Stimulated activated CD8-positive, alpha-beta memory T cell treated with anti-CD3 and anti-CD28 coated beads, Interleukin-2, amount 100 ng/mL, for 48 hours (primary cell): ENCODE measurements at regions not wholly inside any gene's neighbourhood (a gene's known extent, or its start where the extent isn't known, plus 50 kb on each side); places are given as distances from the start of the nearest gene placed in this dataset.
"Not testable (repeated sequence)": the region's sequence is repeated elsewhere in the genome, so short reads cannot be mapped to it uniquely, and the experiment has no call there.

Experiments used
- DNase-seq, 2 donors: peaks; one replicate each; pipeline ENCODE4 v3.0.0-alpha.2; 2020; ENCODE audit warnings: low read depth in 2 of 2

DNA sequence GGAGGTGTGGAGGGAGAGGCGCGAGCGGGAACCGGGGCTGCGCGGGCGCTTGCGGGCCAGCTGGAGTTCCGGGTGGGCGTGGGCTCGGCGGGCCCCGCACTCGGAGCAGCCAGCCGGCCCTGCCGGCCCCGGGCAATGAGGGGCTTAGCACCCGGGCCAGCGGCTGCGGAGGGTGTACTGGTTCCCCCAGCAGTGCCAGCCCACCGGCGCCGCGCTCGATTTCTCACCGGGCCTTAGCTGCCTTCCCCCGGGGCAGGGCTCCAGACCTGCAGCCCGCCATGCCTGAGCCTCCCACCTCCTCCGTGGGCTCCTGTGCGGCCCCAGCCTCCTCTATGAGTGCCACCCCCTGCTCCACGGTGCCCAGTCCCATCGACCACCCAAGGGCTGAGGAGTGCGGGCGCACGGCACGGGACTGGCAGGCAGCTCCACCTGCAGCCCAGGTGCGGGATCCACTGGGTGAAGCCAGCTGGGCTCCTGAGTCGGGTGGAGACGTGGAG is 141.4 kb downstream of the SPRY1 start:
- DNase-seq = not testable (repeated sequence)

DNA sequence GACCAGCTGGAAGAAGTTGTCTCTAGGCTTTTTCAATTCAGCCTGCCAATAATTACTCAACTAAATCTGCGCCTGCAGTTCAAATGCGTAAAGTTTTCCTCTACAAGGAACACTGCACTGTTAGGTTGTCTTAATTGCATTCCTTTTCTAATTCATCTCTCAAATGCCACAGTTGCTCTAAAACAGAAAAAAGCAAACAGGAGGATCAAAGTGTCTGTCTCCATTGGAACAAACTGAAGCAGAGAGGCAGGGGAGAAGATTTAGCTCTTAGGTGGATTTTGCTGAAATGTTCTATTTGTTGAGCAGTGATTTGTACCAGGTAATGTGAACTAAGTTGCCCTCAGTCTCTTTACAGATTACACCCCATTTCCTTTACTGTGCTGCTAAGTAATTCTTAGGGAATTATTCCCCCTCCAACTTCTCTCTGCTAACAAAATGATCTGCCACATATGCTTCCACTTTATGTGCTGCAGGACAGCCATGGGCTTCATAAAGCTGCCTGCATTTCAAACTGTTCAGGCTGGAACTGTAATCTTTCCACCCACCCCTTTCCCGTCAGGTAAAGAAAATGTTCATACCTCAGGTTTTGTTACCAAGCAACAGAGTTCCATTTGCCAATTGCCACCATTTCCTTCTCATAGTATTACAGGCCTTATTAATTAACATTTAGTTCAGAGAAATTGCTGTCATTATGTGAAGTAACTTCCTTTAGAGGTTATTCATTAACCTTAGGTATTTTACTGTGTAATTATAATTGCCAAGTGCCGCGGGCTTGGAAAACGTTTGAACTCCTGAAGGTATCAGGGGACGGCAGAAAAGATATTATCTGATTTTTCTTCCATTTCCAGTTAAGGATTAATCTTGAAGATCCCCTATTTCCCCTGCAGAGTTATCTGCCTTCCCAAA is 149.3 kb downstream of the SPRY1 start:
- DNase-seq = no peak

DNA sequence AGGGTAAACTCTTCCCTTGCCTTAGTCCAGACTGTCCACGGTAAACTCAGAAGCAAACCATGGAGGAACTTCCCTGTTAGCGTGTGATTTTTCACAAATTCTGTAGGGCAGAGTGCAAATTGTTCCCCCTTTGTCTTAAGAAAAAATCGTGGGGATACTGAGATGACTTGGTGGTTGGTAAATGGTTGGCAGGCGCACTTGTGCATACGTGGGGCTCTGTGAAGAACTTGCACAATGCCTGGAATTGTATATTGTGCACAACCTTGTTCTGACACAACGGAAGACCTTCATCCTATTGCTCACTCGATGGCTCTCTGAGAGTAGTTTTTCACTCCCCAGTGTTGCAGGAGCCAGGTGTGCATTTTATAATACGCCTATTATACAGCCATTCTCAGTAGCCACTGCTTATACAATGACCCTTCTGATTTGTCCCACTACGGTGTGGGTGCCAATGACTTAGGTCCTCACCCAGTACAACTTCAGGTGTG is 150.0 kb downstream of the SPRY1 start:
- DNase-seq = no peak

DNA sequence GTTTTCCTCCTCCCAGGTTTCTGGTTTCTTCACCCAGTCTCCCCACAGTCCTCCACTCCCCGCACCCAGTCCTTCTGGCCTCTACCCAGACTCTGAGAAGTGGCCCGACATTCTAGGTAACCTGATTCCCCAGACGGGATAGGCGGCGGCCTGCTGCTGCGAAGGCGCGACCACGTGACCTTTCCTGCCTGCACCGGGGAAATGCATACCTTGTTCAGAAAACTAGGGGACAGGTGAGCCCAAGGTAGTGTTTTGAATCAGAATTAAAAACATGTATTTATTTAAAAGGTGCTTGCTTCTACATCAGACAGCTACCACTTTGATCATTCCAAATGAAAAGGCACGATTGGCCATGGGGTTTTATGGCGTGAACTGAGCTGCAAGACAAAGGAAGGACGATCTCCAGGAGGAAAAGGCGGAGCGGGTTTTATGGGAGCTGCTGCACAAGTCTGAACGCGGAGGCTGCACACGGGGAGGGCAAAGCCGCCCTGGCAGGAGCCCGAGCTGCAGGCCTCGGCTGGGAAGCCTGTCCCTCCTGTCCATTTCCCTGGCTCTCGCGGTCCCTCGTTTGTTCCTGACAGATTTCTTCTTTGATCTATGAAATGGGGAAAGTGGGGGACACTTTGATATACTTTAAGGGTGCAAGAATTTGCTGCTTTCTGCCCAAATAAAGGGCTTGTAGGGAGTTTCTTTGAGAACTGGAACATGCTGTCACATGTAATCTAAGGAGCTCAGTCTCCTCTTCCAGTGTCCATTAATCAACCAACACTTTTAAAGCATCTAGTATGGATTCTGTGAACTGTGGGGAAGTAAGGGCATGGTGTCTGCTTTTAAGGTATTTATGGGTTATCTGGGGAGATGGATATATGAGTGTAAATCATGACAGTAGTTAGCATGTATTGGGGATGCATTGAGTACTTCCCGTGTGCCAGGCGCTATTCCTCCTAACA is 150.9 kb downstream of the SPRY1 start:
- no peak for DNase-seq

DNA sequence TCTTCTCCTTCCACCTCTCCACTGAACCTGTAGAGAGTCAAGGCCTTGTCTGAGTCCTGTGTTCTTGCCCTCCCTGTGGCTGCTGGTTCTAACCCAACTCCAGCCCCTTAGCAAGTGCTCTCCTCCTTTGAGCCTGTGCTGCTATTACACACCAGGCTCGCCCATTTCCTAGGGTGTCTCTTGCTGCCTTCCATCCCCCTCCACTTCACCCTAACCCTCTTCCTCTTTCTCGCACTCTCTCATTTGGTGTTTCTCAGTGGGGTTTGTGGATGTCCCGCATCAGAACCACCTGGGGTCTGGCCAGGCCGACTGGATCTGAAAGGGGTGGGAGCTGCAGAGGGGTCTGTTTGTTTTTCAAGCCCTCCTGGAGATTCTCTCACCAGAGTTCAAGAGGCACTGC is 156.7 kb downstream of the SPRY1 start:
- DNase-seq = no peak

DNA sequence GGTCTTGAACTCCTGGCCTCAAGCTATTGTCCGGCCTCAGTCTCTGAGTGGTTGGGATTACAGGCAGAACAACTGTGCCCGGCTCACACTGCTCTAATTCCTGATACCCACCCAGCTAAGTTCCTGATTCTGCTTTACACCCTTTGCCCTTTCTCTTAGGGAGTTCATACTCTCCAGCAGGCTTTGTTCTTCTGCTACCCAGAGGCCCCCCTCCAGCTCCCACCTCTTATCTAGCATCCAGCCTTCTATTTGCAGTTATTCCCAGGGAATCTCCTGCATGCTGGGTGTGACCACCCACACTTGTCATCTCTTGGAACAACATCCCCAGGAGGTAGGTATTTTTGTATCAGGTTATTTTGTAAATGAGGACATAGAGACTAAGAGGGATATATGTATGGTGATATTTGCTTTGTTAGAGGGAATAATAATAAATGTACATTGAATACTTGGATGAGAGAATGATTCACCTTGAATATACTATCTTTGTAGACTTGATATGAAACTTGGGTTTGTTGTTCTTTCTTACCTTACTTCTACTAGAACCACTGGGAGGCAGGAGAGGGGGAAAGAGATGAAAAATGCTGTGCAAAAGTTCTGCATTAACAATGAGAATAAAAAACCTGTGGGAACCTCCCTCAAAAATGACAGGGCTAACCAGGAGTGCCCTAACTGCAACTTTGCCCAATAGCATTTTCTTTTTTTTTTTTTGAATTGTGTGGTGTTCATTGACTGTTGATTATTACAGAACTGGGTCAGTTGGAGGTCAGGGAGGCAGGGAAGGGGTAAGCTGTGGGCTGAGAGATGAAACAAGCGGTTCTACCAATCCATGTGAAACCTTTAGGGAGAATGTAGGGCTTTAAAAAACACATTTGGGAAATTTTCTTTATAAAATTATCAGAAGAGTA is 157.4 kb downstream of the SPRY1 start:
- DNase-seq = no peak

DNA sequence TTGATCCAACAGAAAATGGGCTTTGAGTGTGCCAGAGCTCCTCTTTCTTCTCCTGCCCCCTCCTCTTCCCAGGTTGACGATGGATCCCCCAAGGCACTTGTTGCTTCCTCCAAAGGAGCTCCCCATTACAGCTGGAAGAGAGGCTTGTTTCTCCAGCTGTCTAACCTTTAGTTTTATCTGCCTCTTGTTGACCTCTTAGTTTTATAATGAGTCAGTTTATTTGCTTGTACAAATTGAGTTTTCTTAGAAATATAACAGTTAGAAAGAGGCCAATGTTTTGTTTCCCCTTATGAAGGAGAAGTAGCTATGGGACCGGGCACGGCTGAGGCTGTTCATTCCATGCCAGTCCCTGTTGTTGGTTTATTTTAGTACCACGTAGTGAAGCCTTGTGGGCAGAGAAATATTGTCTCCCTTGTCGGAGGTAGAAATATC is 158.2 kb downstream of the SPRY1 start:
- no peak for DNase-seq

DNA sequence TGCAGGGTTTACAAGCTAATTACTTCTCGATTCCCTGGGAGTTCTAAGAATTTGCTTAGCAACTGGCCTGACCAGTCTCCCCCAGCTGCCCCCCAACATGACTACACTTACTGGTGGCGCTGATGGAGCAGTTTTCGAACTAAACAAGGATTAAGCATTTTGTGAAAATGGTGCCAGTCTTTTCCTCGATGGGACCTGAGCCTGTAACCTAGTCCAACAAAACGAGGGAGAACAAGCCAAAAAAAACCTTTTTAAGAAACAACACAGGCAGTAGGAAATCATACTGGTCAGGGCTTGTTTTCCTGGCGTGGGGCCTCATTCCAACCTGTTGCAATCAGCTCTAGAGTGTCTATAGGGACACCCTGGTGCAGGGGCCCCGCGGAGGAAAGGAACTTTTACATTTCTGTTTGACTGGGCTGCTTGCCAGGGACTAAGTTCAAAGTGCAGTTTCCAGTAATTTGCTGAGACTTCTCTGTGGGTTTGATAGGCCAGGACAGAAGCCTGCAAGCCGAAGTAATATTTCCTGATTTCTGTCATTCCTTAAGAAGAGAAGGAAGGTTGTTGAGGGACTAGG is 158.7 kb downstream of the SPRY1 start:
- DNase-seq = no peak

DNA sequence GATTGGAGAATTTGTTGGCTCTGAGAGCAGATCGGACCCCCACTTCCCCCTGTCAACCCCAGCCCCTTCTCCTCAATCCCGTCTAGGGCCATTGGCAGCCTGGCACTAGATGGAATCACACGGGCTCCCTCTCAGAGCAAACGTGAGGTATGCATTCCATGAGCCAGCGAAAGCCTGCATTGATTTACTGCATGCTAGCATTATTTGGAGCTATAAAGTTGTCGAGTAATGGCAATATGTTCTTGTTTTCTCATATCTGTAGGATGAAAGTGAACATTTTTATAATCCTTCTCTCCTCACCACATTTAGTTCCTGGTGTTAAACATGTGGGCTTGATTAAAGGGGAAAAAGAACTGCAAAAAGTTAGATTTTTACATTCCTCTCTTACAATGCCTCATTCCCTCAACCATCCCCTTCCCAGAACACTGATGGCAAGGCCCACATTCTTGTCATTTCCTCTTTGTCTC is 159.2 kb downstream of the SPRY1 start:
- no peak for DNase-seq

DNA sequence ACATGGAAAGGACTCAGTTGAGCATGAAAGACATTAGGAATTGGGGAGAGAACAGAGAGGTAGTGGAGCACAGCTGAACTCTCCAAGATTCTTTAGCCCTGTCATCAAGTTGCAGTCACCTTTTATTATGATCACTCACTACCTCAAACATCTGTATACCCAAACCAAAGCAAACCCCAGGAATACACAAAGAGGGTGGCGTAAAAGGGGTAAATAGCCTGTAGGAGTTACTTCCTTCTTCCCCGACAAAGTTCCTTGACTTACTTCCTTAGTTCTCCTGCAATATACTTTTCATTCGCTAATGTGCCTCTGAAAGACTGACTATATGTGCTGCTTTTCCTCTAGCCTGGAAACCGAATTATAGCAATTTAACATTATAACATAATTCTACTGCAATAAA is 159.9 kb downstream of the SPRY1 start:
- DNase-seq = no peak

DNA sequence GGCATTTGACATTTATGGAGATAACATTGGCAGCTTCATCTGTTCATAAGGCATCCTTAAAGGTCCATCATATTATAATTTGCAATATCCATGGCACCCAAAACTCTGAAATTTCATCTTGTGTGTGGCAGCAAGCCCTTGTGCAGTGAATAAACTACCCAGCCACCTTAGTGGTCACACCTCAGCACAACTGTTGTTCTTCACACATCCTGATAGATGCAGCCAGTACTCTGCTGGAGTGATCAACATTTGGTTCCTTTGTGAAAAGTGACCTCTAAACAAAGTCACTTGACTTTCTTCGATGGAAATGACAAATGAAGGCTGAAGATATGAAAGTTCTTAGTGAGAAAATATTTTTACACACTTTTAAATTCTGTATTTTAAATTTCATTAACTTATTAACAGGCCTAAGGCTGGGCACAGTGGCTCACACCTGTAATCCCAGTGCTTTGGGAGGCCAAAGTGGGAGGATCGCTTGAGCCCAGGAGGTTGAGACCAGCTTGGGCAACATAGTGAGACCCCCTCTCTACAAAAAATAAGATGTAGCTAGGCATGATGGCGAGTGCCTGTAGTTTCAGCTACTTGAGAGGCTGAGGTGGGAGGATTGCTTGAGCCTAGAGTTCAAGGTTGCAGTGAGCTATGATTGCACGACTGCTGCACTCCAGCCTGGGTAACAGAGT is 161.4 kb downstream of the SPRY1 start:
- no peak for DNase-seq

DNA sequence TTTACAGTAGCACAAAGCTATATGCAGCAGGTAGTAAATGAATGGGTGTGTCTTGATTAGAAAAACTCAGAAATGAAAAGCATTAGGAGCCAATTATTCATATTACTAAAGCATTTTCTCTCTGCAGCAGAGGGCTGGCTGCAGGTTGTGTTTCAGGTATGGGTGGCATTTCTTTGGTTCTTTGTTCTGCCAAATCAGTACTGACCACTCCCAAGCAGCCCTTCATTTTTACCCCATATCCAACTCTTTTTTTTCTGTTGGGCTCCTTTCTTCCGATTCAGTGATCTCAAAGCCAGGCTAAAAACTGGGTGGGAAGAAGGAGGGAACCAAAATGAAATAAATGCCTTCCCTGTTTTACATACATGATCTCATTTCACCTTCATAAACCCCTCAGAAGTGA is 162.3 kb downstream of the SPRY1 start:
- DNase-seq = no peak

DNA sequence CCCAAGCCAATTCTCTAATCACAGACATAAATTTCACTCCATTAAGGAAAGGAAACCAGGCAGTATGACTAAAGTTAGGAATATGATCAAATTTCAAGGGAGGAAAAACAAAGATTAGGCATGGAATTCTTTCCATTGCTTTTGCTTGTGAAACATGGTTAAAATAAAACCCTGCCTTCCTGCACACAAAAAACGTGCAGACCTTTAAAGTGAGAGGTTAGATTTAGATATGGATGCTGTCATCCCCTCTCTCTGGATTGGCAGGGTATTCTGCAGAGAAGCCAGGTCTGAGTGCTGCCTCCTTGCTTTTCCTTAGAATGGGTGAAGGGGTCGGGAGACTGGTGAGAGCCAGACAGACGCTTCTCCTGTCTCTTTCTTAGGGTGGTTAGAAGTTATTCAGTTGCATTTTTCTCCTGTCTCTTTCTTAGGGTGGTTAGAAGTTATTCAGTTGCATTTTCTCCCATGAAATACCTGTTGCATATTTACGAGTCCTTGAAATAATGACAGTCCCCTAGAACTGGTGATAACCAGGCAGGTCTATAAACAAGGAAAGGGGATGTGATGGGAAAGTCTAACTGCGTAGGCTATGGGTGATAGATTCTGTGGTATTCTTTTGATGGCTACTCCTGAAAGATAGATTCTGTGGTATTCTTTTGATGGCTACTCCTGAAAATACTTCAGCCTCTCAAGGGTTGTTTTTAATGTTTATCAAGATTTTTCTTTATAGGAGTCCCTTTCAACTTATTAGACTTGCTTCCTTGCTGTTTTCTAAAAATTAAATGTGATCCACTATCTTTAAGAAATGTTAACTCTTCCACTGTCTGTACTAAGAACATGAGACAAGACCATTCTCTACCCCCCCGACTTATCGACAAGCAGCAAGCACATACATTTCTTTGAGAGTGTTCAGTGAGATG is 163.6 kb downstream of the SPRY1 start:
- DNase-seq = no peak

DNA sequence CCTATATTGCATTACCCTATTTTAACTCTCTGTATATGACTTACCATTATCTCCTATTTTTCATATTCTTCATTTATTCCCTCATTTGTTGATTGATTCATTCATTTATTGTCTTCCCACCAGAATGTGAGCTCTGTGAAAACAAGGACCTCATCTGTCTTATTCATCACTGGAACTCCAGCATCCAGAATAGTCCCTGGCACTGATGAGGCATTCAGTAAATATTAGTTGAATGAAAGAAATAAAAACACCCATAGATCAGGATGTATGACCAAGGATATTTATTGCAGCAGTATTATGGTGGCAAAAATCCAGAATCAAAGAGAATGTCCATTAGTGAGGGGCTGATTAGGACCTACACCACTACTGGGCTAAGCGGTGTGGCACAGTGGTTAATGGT is 164.9 kb downstream of the SPRY1 start:
- DNase-seq = no peak

DNA sequence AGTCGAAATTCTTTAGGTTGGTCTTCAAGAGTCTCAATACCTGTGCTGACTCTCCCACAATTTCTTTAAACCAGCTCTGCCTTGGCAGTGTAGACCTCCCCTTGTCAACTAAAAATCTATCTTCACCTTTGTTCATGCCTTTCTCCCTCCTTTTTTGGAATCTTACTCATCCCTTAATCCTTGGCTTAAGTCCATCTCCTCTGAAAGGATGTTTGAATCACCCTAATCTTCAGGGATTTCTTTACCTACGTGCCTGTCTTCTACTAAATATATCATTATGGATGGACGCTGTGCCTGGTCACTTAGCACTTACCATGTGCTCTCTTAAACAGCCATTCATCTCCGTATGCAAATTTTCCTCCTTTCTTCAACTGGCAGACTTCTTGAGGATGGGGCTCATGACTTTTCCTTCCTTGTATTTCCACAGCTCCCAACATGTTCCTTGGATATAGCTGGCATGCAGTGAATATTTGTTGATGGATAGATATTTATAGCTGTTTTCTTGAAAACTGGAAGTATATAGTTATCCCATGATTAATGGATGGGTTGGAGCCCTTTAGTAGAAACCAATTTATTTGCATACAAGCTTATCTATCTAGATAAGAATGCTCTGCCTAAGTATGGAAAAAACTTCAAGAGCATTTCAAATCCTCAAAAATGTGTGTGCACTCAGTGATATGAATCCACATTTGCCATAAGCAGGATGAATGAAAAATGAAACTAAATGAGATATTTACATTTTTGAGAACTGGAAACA is 166.6 kb downstream of the SPRY1 start:
- DNase-seq = no peak

DNA sequence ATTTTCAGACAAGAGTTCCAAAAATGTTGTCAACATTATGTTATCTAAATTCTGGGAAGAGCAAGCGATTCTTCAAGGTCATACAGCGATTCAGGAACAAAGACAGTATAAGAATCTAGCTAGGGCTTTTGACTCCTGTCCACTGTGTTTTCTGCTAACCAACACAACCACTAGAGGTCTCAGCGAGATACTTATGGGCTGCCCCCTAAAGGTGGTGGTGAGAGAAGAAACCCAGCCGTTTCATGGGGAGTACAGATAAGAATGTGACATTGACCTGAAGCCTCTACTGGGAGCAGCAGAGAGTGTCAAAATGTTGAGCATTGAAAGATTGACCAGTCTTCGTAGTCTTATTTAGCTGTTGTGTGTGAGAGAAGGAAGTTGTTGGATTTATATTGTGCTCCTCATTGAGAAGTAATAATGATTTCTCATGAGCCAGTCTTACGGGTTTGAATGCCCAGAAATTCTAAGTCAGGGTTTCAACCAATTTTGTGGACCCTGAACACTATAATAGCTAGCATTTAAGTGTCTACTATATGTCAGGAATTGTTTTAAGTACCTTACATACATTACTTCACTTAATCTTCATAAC is 168.3 kb downstream of the SPRY1 start:
- peak in 1 of 2 donors; percentile 20 for DNase-seq

DNA sequence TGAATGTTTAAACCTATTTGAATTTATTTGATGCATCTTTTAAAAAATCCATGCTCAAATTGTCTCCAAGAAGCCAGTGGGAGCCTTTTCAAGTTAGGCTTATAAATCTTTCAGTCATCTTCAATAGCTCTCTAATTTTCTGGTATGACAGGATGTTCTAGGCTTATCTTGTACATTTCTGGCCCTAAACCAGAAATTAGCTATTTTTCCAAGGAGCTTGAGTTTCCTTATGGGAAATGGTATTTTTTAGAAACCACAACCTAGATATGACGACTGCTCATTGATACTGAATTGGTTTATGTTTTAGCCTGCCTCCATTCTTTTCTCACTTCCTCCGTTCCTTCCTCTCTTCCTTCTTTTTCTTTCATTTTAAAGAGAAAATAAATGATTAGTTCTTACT is 172.3 kb downstream of the SPRY1 start:
- no peak for DNase-seq

DNA sequence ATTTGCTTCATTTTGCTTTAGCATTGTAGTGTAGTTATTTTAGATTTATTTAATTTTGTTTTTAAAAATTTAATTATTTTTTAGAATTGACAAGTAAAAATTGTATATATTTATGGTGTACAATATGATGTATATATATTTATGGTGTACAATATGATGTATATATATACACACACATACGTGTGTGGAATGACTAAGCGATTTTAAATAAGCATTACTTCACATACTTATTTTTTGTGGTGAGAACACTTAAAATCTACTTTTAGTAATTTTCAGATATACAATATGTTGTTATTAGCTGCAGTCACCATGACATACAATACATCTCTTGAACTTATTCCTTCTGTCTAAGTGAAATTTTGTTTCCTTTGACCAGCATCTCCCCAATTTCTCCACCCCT is 172.9 kb downstream of the SPRY1 start:
- DNase-seq = no peak
